Stimulated activated effector memory CD8-positive, alpha-beta T cell treated with anti-CD3 and anti-CD28 coated beads, Interleukin-12 subunit alpha, Interleukin-12 subunit beta, amount 100 ng/mL, for 72 hours (primary cell): ENCODE measurements at regions not wholly inside any gene's neighbourhood (a gene's known extent, or its start where the extent isn't known, plus 50 kb on each side); places are given as distances from the start of the nearest gene placed in this dataset.

Experiments
- ATAC-seq: fragments of 150-1000 bp; cut with Tn5 transposase; 2 replicates; pipeline ENCODE4 v1.10.0; 2021
- DNase-seq, 2 donors: peaks; one replicate each; pipeline ENCODE4 v3.0.0; 2021 to 2022; ENCODE audit warnings: low spot score in 2 of 2
- H3K27ac Mint-ChIP-seq: one replicate; pipeline ENCODE4 v1.8.0; 2022; ENCODE audit warnings: mild to moderate bottlenecking, mixed read lengths
- H3K36me3 Mint-ChIP-seq: one replicate; pipeline ENCODE4 v1.8.0; 2022; ENCODE audit warnings: mild to moderate bottlenecking, mixed read lengths
- H3K4me1 Mint-ChIP-seq: one replicate; pipeline ENCODE4 v1.8.0; 2022; ENCODE audit warnings: mixed read lengths
- H3K4me3 Mint-ChIP-seq: one replicate; pipeline ENCODE4 v1.8.0; 2022; ENCODE audit warnings: mild to moderate bottlenecking, mixed read lengths
- H3K9me3 Mint-ChIP-seq: one replicate; pipeline ENCODE4 v1.8.0; 2022; ENCODE audit warnings: mixed read lengths

- Mint-ChIP-seq H3K36me3 (no peaks in the 10 kb centered on the region), H3K4me3 (no peak overlapping the region), H3K27ac (no peak overlapping the region), H3K9me3 (peaks cover 15% of the 10 kb centered on the region), H3K4me1 (no peaks in the 10 kb centered on the region)
- no peak for DNase-seq
- ATAC-seq, result no peak
Measured at GRCh38 chr6:156027248-156027626, 571.6 kb upstream of the NOX3 start.

GRCh38 chr6:156026486-156027247, 571.0 kb upstream of the NOX3 start:
- Mint-ChIP-seq H3K4me3 (no peak overlapping the region), H3K27ac (no peak overlapping the region), H3K36me3 (no peaks in the 10 kb centered on the region), H3K4me1 (no peaks in the 10 kb centered on the region), H3K9me3 (peaks cover 15% of the 10 kb centered on the region)
- ATAC-seq (no peak), DNase-seq (no peak)

DNA sequence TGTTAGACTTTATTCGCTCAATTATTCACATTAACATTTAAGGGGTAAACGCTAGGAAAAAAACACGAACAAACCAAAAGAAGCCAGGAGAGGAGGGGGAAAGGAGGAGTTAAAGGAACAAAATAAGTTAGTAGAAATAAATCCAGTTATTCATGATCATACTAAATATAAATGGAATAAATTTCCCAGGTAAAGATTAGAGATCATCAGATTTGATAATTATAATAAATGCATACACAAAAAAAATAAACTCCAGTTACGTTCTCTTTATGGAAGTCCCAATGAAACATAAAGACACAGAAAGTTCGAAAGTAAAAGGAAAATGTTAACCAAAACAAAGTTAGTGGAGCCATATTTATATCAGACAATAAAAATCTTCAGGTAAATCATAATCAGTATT, 568.7 kb upstream of the NOX3 start:
- H3K4me1 Mint-ChIP-seq, result no peaks in the 10 kb centered on the region
- no peaks in the 10 kb centered on the region for H3K36me3 Mint-ChIP-seq
- no peak for DNase-seq
- ATAC-seq, result no peak
- peaks cover 15% of the 10 kb centered on the region for H3K9me3 Mint-ChIP-seq
- no peak overlapping the region for H3K4me3 Mint-ChIP-seq
- no peak overlapping the region for H3K27ac Mint-ChIP-seq

DNA sequence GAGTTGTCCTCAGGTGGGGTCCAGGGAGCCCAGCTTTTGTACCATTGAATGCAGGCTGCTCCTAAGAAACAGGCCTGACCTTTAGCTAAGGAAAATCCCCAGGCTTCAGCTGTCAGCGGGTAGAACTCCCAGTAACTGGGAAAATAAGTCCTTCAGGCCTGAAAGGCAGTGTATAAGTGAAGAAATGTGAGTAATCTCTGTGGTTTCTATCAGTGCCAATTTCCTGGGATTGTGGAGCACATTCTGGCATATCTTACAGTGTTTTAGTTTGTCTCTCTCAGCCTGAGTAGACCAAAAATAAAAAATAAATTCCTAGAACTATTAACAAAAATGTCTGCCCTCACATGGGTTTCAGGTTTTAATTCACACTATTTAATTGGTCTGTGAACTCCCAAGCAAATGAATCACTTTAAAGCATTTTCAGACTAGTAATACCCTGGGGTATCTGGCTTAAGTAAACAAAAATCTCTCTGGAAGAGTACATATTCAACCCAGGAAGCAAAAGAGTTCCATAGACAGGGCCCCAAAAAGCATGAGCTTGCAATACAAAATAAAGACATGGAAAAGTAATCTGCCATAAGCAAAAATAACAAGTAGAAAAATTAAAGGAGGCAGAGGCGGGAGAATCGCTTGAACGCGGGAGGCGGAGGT, 566.2 kb upstream of the NOX3 start:
- Mint-ChIP-seq H3K36me3 (no peaks in the 10 kb centered on the region), H3K4me1 (no peaks in the 10 kb centered on the region), H3K27ac (no peak overlapping the region), H3K9me3 (peaks cover 13% of the 10 kb centered on the region), H3K4me3 (no peak overlapping the region)
- DNase-seq, result no peak
- no peak for ATAC-seq

DNA sequence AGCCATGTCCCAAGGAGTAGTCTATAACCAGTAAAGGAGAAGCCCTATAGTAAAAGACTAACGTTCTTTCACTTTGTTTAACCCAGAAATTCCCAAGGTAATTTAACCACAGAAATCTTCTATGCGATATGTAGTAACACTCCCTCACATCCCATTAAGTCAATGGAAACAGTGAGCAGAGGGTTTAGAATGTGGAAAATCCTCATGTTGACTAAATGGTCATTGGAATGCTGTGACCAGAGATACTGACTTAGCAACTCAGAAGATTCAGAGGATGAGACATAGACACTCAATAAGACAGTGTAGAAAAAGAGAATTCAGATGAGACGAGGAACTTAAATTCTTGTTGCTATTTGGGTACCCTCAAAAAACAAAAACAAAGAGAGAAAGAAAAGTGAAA, 562.2 kb upstream of the NOX3 start:
- Mint-ChIP-seq H3K4me3 (no peak overlapping the region), H3K4me1 (no peaks in the 10 kb centered on the region), H3K9me3 (peaks cover 10% of the 10 kb centered on the region), H3K36me3 (no peaks in the 10 kb centered on the region), H3K27ac (no peak overlapping the region)
- ATAC-seq, result no peak
- DNase-seq, result no peak

GRCh38 chr6:156016186-156016976, 560.7 kb upstream of the NOX3 start:
- Mint-ChIP-seq H3K27ac (no peak overlapping the region), H3K4me3 (no peak overlapping the region), H3K4me1 (no peaks in the 10 kb centered on the region), H3K9me3 (peaks cover 10% of the 10 kb centered on the region), H3K36me3 (no peaks in the 10 kb centered on the region)
- ATAC-seq (no peak), DNase-seq (no peak)

- Mint-ChIP-seq H3K36me3 (no peaks in the 10 kb centered on the region), H3K9me3 (peaks cover 10% of the 10 kb centered on the region), H3K4me3 (no peak overlapping the region), H3K4me1 (no peaks in the 10 kb centered on the region), H3K27ac (no peak overlapping the region)
- DNase-seq (no peak), ATAC-seq (no peak)
Measured at GRCh38 chr6:156013155-156013554, 557.5 kb upstream of the NOX3 start.

DNA sequence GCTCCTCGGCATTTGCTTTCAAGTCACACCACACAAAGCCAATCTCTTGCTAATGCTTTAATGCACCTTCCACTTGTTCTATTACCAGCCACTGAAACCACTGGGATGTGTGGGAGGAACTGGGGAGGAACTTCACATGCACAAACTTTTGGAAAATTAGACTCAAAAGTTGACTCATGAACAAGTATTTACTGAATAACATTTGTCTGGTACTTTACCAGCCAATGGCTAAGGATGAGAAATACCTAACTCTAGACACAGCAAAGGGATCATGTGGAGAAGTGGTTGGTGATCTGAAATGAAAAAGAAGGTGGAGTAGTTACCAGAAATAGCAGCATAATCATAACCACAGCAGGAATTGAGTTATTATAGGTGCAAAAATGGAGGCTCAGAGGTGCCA, 554.0 kb upstream of the NOX3 start:
- Mint-ChIP-seq H3K9me3 (peaks cover 4% of the 10 kb centered on the region), H3K4me1 (no peaks in the 10 kb centered on the region), H3K36me3 (no peaks in the 10 kb centered on the region), H3K27ac (no peak overlapping the region), H3K4me3 (no peak overlapping the region)
- peak; percentile 31 for ATAC-seq
- DNase-seq, result no peak

DNA sequence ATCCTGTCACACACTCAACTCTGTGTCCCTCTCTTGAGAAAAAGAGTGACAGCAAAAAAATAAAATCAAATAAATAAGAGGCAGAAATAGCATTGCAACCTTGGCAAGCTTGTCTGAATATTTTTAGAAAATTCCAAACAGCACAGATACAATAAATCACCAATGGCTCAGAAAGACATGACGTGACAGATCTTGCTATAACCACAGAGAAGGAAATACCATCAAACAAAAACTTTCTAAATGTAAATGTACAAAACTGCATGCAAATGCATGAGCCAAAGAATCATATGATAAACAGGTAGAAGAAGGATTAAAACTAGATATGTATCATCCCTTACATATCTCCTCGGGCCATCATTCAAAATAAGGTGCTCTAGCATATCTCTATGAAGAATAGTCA, 549.2 kb upstream of the NOX3 start:
- no peak overlapping the region for H3K4me3 Mint-ChIP-seq
- H3K9me3 Mint-ChIP-seq, result peaks cover 4% of the 10 kb centered on the region
- no peaks in the 10 kb centered on the region for H3K4me1 Mint-ChIP-seq
- H3K27ac Mint-ChIP-seq, result no peak overlapping the region
- DNase-seq (no peak), ATAC-seq (no peak)
- no peaks in the 10 kb centered on the region for H3K36me3 Mint-ChIP-seq

- Mint-ChIP-seq H3K27ac (no peak overlapping the region), H3K4me1 (no peaks in the 10 kb centered on the region), H3K36me3 (no peaks in the 10 kb centered on the region), H3K9me3 (peaks cover 10% of the 10 kb centered on the region), H3K4me3 (no peak overlapping the region)
- ATAC-seq (no peak), DNase-seq (no peak)
Measured at GRCh38 chr6:155996151-155996550, 540.5 kb upstream of the NOX3 start.

GRCh38 chr6:155995281-155995680, 539.6 kb upstream of the NOX3 start:
- H3K4me1 Mint-ChIP-seq, result no peaks in the 10 kb centered on the region
- no peak overlapping the region for H3K27ac Mint-ChIP-seq
- H3K36me3 Mint-ChIP-seq, result no peaks in the 10 kb centered on the region
- H3K4me3 Mint-ChIP-seq, result no peak overlapping the region
- ATAC-seq (no peak), DNase-seq (no peak)
- peaks cover 10% of the 10 kb centered on the region for H3K9me3 Mint-ChIP-seq

GRCh38 chr6:155994086-155994485, 538.4 kb upstream of the NOX3 start:
- no peak overlapping the region for H3K27ac Mint-ChIP-seq

GRCh38 chr6:155993240-155993639, 537.6 kb upstream of the NOX3 start:
- ATAC-seq (no peak), DNase-seq (no peak)
- Mint-ChIP-seq H3K4me3 (no peak overlapping the region), H3K27ac (no peak overlapping the region), H3K36me3 (no peaks in the 10 kb centered on the region), H3K9me3 (peaks cover 10% of the 10 kb centered on the region), H3K4me1 (no peaks in the 10 kb centered on the region)

More at GRCh38 chr6:155994086-155994485, 538.4 kb upstream of the NOX3 start:
- no peak for DNase-seq
- no peak overlapping the region for H3K4me3 Mint-ChIP-seq
- ATAC-seq, result no peak
- no peaks in the 10 kb centered on the region for H3K4me1 Mint-ChIP-seq
- no peaks in the 10 kb centered on the region for H3K36me3 Mint-ChIP-seq
- peaks cover 10% of the 10 kb centered on the region for H3K9me3 Mint-ChIP-seq

- no peak for ATAC-seq
- no peak for DNase-seq
- no peaks in the 10 kb centered on the region for H3K9me3 Mint-ChIP-seq
- no peaks in the 10 kb centered on the region for H3K36me3 Mint-ChIP-seq
- no peak overlapping the region for H3K27ac Mint-ChIP-seq
- H3K4me1 Mint-ChIP-seq, result no peaks in the 10 kb centered on the region
- no peak overlapping the region for H3K4me3 Mint-ChIP-seq
Measured at GRCh38 chr6:155985660-155986138, 530.1 kb upstream of the NOX3 start.

DNA sequence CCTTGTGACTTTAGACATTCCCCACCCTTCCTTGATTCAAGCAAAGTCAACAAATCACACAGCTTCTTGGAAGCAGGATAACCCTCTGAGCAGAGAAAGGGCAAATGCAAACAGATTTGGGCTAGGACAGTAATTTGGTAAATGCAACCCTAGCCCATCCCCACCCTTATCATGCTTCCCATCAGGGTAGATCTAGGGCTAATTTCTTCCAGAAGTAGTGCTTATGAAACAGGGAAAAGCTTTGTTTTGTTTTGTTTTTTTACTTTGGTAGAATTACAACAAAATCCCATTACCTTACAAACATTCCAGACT, 525.1 kb upstream of the NOX3 start:
- H3K4me1 Mint-ChIP-seq, result no peaks in the 10 kb centered on the region
- H3K36me3 Mint-ChIP-seq, result no peaks in the 10 kb centered on the region
- no peak overlapping the region for H3K27ac Mint-ChIP-seq
- ATAC-seq (no peak), DNase-seq (no peak)
- no peaks in the 10 kb centered on the region for H3K9me3 Mint-ChIP-seq
- H3K4me3 Mint-ChIP-seq, result no peak overlapping the region
